Naive thymus-derived CD8-positive, alpha-beta T cell (primary cell): ENCODE measurements at regions not wholly inside any gene's neighbourhood (a gene's known extent, or its start where the extent isn't known, plus 50 kb on each side); places are given as distances from the start of the nearest gene placed in this dataset.

Experiments used
- ATAC-seq, 2 donors: fragments of 150-1000 bp; cut with Tn5 transposase in 1 of 2; sonication (Bioruptor Pico), chemical (Tn5 transposase) in 1 of 2; 1 replicate in 1 of 2; 2 replicates in 1 of 2; pipeline ENCODE4 v1.10.0; 2021; ENCODE audit warnings: mild to moderate bottlenecking in 2 of 2, moderate library complexity in 2 of 2
- POLR2A ChIA-PET: fragments of 350-600 bp; sonication (Branson Sonifier 250); formaldehyde crosslinking; loops from one replicate; lab custom pipeline; 2021; ENCODE audit warnings: antibody characterized with exemption; lab: Charles Lee
- DNase-seq, 10 donors: peaks; one replicate each; pipeline versions ENCODE4 v3.0.0 to v3.0.0-alpha.2; 2020 to 2022
- H3K27ac Mint-ChIP-seq, 10 donors: one replicate each; pipeline ENCODE4 v1.8.0; 2020 to 2022; ENCODE audit warnings: mild to moderate bottlenecking in 10 of 10, mixed read lengths in 10 of 10, moderate library complexity in 4 of 10, inconsistent platforms in 1 of 10
- H3K27me3 Mint-ChIP-seq, 5 donors: one replicate each; pipeline ENCODE4 v1.8.0; 2021 to 2022; ENCODE audit warnings: mixed read lengths in 5 of 5
- H3K36me3 Mint-ChIP-seq, 3 donors: one replicate each; pipeline ENCODE4 v1.8.0; 2020 to 2022; ENCODE audit warnings: mixed read lengths in 3 of 3, mild to moderate bottlenecking in 2 of 3, inconsistent platforms in 1 of 3
- H3K4me1 Mint-ChIP-seq, 4 donors: one replicate each; pipeline ENCODE4 v1.8.0; 2021 to 2022; ENCODE audit warnings: mixed read lengths in 4 of 4
- H3K4me3 Mint-ChIP-seq, 10 donors: one replicate each; pipeline ENCODE4 v1.8.0; 2020 to 2022; ENCODE audit warnings: mild to moderate bottlenecking in 10 of 10, mixed read lengths in 10 of 10, moderate library complexity in 6 of 10, inconsistent platforms in 1 of 10
- H3K9me3 Mint-ChIP-seq, 9 donors: one replicate each; pipeline ENCODE4 v1.8.0; 2020 to 2022; ENCODE audit warnings: mixed read lengths in 9 of 9, mild to moderate bottlenecking in 3 of 9, inconsistent platforms in 1 of 9, moderate library complexity in 1 of 9

DNA sequence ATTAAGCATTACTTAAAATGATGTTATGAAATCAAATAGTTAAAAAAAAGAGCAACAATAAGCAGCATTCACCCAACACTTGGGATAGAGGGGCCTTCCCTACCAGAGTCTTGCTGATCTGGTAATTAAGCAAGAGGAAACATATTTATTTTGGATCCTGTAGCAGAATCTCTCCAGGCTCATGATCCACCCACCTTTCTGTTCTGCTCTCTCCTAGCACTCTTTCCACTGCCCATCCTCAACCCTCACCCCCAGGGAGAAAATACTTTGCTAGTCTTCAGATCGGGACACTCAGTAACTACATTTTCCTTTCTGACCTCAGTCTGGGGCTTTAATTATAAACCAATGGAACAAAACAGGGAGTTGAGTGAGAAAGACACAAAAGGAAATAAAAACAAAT lies 1541.9 kb downstream of the AACS start:
- peaks cover 4 to 14% (median 9%) of the 10 kb centered on the region in 9 donors for H3K9me3 Mint-ChIP-seq
- peaks cover 0 to 2% (median 0%) of the 10 kb centered on the region in 5 donors for H3K27me3 Mint-ChIP-seq
- ATAC-seq: no peak
- POLR2A ChIA-PET: no interaction called here
- no peak for DNase-seq
- H3K36me3 Mint-ChIP-seq: no peaks in the 10 kb centered on the region
- H3K27ac Mint-ChIP-seq: no peak overlapping the region
- H3K4me3 Mint-ChIP-seq: no peak overlapping the region
- H3K4me1 Mint-ChIP-seq: no peaks in the 10 kb centered on the region

DNA sequence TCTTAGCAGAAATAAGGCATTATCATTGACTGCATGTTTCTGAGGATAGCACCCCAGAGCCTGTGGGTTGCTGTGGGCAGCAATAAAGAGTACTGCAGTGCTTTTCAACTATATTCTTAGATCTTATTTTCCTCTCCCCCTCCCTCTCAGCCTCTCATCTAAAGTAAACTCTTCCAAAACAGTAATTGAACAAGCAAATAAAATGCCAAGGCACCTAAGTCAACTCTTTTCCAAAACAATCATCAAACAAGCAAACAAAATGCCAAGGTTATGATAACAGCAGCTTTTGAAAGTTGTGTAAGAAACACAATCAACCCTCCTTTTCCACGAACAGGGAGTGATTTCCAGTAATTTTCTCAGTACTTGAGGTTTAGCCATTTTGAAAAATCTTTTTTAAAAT lies 1542.6 kb downstream of the AACS start:
- DNase-seq: no peak
- no peak overlapping the region for H3K4me3 Mint-ChIP-seq
- ATAC-seq: no peak
- POLR2A ChIA-PET: no interaction called here
- no peaks in the 10 kb centered on the region for H3K4me1 Mint-ChIP-seq
- no peak overlapping the region for H3K27ac Mint-ChIP-seq
- peaks cover 0 to 2% (median 0%) of the 10 kb centered on the region in 5 donors for H3K27me3 Mint-ChIP-seq
- no peaks in the 10 kb centered on the region for H3K36me3 Mint-ChIP-seq
- peaks cover 6 to 17% (median 12%) of the 10 kb centered on the region in 9 donors for H3K9me3 Mint-ChIP-seq

DNA sequence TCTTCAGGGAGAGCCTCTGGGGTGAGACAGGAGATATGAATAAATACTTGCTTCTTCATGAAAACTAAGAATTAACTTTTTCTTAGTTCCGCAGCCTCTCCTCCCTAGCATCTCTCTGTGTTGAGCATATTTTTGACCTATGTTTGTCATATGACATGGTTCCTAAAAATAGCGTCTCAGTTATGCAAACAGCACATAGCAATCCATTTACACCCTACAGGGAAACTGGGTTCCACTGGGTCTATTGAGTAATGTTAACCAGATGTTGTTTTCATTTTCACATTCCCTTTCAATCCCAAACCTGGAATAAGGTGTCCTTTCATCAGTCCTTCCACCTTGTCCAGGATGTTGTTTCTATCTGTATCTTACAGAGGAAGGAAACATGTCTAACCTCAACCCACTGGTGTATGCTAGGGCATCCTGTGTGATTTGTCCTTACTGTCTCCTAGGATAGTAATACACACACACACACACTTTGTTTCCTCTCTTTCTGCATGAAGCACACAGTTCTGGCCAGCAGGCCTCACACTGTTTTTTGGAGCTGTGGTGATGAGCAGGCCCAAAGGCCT lies 1543.5 kb downstream of the AACS start:
- POLR2A ChIA-PET: no interaction called here
- DNase-seq (no peak), ATAC-seq (no peak)
- Mint-ChIP-seq H3K9me3 (peaks cover 6 to 22% (median 16%) of the 10 kb centered on the region in 9 donors), H3K4me1 (no peaks in the 10 kb centered on the region), H3K36me3 (no peaks in the 10 kb centered on the region), H3K27ac (no peak overlapping the region), H3K4me3 (no peak overlapping the region), H3K27me3 (peaks cover 0 to 2% (median 0%) of the 10 kb centered on the region in 5 donors)

DNA sequence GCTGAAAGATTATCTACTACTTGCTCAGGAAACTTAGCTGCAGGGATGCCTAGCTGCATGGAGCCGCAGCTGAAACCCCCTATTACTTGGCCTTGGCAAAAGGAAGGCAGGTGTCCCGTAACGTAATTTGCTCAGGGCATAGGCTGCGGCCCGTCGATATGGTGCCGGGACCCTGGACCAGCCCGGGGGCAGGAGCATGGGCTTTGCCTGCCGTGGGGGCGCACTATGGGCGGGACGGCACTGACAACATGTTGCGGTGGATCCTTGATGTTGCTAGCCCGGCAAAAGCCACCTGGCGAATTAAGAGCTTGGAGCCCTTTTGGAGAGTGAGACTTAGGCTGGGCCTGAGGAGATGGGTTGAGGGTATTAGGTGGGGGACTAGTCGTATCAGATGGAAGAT lies 1551.2 kb downstream of the AACS start:
- Mint-ChIP-seq H3K27ac (no peak overlapping the region), H3K4me1 (no peaks in the 10 kb centered on the region), H3K9me3 (peaks cover 5 to 54% (median 38%) of the 10 kb centered on the region in 9 donors), H3K36me3 (peaks cover 0 to 2% (median 0%) of the 10 kb centered on the region in 3 donors), H3K27me3 (no peaks in the 10 kb centered on the region), H3K4me3 (no peak overlapping the region)
- ATAC-seq: no peak
- no peak for DNase-seq
- POLR2A ChIA-PET: no interaction called here

DNA sequence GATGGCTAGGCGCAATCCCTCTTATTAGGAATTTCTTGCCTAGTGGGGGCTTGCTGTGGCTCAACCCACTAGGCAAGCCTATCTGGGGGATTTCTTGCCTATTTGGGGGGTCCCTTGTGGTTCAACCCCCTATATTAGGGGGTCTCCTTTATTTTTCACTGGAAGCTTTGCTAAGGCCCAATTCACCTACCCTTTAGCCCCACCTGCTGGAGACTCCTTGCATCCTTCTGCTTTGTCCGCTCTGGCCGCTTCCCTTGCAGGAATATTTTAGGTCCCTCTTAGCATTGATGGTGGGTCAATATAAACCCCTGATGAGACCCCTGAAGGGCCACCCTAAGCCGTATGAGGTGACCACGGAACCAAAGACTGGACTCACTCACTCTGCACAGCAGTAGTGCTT lies 1552.1 kb downstream of the AACS start:
- H3K27me3 Mint-ChIP-seq: no peaks in the 10 kb centered on the region
- no peak for DNase-seq
- H3K36me3 Mint-ChIP-seq: peaks cover 0 to 2% (median 0%) of the 10 kb centered on the region in 3 donors
- ATAC-seq: no peak
- H3K4me3 Mint-ChIP-seq: no peak overlapping the region
- H3K9me3 Mint-ChIP-seq: peaks cover 3 to 51% (median 30%) of the 10 kb centered on the region in 9 donors
- POLR2A ChIA-PET: no interaction called here
- no peak overlapping the region for H3K27ac Mint-ChIP-seq
- no peaks in the 10 kb centered on the region for H3K4me1 Mint-ChIP-seq

DNA sequence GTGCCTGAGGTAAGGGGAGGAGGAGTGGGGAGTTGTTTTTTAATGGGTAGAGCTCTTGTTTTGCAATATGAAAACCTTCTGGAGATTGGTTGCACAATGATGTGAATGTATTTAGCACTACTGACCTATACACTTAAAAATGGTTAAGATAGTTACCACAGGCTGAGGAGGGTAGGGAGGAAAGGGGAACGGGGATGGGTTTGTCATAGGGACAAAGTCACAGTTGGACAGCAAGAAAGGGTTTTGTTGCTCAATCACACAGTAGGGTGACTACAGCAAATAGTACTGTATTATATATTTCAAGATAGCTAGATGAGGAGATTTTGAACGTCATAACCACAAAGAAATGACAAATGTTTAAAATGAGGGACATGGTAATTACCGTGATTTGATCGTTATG lies 1562.4 kb downstream of the AACS start:
- peaks cover 0 to 2% (median 0%) of the 10 kb centered on the region in 3 donors for H3K36me3 Mint-ChIP-seq
- DNase-seq (no peak), ATAC-seq (no peak)
- H3K4me1 Mint-ChIP-seq: no peaks in the 10 kb centered on the region
- H3K9me3 Mint-ChIP-seq: peaks cover 0 to 11% (median 3%) of the 10 kb centered on the region in 9 donors
- H3K4me3 Mint-ChIP-seq: no peak overlapping the region
- peaks cover 0 to 9% (median 0%) of the 10 kb centered on the region in 5 donors for H3K27me3 Mint-ChIP-seq
- peak overlapping the region in 1 of 10 donors; percentile 40 for H3K27ac Mint-ChIP-seq
- POLR2A ChIA-PET: no interaction called here

DNA sequence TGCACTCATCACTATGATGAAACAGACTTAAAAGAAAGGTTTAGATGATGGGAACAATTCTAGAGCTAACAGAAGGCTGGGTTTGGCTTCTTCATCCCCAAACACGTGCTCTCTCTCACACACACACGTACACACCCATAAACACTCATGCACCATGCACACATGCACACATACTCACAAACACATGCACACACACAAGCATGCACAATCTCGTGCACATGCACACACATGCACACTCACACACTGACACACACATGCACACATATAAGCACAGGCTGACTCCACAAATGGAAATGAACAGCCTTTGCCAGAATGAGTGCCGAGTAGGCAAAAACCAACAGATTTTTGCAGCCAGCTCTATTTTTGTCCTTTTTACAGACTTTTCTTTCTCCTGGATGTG lies 1571.6 kb downstream of the AACS start:
- DNase-seq (no peak), ATAC-seq (no peak)
- Mint-ChIP-seq H3K27me3 (peaks cover 0 to 3% (median 0%) of the 10 kb centered on the region in 5 donors), H3K9me3 (peaks cover 4 to 40% (median 15%) of the 10 kb centered on the region in 9 donors), H3K4me1 (no peaks in the 10 kb centered on the region), H3K4me3 (no peak overlapping the region), H3K27ac (no peak overlapping the region), H3K36me3 (no peaks in the 10 kb centered on the region)
- POLR2A ChIA-PET: no interaction called here

DNA sequence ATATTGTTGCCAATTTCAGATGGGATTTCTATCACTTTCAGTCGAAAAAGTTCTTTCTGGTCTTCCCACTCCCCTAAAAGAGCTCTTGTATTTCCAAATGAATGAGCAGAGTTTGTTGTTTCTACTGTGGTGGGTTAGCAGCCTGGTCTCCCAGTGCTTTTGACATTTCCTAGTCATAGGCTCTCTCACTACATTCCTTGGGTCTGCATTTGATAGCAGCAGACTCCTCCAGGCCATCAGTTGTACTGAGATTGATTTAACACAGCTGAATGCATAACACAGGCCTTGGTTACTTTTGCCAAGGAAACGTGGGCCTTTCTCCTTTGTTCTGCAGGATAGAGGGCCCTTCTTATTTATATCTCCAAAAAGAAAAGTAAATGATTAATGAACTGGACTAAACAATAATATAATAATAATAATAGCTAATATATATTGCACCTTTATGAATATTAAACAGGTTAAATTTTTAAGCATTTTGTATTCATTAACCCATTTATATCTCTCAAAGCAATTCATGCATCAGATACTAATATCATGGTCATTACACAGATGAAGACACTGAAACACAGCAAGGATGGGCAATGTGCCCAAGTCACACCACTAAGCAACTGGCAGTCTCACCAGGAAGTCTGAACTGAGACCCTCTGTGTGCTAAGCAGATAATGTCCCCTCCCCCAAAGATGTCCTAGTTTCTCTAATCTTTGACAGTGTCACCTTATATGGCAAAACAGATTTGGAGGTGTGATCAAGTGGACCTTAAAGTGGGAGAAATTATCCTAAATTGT lies 1579.2 kb downstream of the AACS start:
- Mint-ChIP-seq H3K4me1 (no peaks in the 10 kb centered on the region), H3K9me3 (peaks cover 4 to 36% (median 10%) of the 10 kb centered on the region in 9 donors), H3K27me3 (peaks cover 0 to 6% (median 0%) of the 10 kb centered on the region in 5 donors), H3K4me3 (no peak overlapping the region), H3K36me3 (no peaks in the 10 kb centered on the region), H3K27ac (no peak overlapping the region)
- DNase-seq (no peak), ATAC-seq (no peak)
- POLR2A ChIA-PET: no interaction called here

DNA sequence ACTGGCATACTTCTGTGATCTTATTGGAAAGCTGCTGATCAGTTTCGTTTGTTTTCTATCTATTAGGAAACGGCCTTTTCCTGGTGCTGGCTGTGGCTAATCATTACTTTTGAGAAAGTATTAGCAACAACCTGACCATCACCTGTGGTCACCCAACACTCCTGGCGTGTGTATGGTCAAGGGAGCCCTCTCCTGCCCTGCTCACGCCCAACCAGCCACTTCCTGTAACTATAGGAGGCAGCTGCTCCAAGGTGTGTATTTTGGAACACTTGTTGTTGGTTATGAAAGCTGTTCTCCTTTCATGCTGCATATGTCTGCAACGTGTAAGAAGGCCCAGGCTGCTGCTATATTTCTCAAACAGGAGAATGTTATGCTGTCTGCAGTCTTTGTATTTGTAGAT lies 1582.8 kb downstream of the AACS start:
- Mint-ChIP-seq H3K4me1 (no peaks in the 10 kb centered on the region), H3K36me3 (no peaks in the 10 kb centered on the region), H3K27ac (no peak overlapping the region), H3K9me3 (peaks cover 0 to 16% (median 0%) of the 10 kb centered on the region in 9 donors), H3K4me3 (no peak overlapping the region), H3K27me3 (peaks cover 0 to 2% (median 0%) of the 10 kb centered on the region in 5 donors)
- ATAC-seq: no peak
- DNase-seq: no peak
- POLR2A ChIA-PET: interaction anchor here (0.6 kb wide), 1 partner anchor 730 kb away, joined by 5 read pairs; no protein-coding TSS in a partner anchor

DNA sequence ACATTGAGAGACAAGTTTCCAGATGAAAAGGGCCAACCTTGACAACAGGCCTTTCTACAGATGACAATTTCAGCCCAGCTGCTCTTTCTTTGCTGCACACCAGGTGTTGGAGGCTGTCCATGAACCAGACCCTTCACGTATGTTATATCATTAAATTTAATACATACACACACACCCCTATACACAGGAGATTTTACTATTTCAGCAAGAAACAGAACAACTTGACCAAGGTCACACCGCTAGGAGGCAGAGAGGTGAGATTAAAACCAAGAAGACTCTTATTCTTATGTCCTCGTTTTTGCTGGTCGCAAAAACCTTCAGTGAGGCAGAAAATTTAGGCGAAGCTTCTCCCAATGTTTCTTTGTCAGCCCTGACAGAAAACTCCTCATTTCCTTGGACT lies 1585.9 kb downstream of the AACS start:
- Mint-ChIP-seq H3K36me3 (no peaks in the 10 kb centered on the region), H3K4me1 (no peaks in the 10 kb centered on the region), H3K27me3 (no peaks in the 10 kb centered on the region), H3K9me3 (peaks cover 0 to 3% (median 2%) of the 10 kb centered on the region in 9 donors), H3K27ac (no peak overlapping the region), H3K4me3 (no peak overlapping the region)
- POLR2A ChIA-PET: no interaction called here
- no peak for DNase-seq
- ATAC-seq: no peak

DNA sequence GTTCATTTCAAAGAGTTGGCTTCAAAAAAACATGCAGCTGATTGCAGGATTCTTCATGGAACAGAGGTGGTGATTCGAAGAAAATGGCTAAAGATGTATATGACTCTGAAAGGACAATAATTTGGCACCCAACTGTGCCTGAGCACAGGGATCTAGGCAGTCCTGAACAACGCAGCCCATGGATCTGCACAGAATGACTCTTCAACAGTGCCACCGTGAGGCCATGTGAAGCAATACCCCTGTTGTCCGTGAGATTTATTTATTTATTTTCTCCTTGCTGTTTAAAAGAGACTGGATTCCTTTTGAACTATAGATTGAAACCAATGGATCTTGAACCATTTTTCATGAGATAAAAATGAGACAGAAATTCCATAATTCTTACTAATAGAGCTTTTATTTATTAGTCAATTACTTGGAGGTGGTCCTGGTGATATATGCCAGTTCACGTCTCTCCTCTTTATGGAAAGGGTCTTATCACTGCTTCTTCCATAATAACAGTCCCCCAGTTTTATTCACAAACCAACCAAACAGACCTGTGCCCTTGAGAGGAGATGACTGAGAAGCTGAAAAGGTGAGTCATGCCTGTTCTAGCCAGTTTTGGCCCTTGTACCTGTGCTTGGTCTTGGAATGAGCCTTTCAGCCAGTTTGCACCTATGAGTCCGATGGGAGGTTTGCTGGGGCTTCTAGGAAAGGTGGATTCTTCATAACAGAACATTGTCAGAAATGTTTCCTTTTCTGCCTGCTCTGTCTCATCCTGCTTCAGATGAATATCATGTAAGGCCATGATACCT lies 1598.3 kb downstream of the AACS start:
- Mint-ChIP-seq H3K4me3 (no peak overlapping the region), H3K27ac (no peak overlapping the region), H3K9me3 (peaks cover 6 to 43% (median 21%) of the 10 kb centered on the region in 9 donors), H3K36me3 (peaks cover 0 to 8% (median 0%) of the 10 kb centered on the region in 3 donors), H3K27me3 (peaks cover 0 to 16% (median 0%) of the 10 kb centered on the region in 5 donors), H3K4me1 (no peaks in the 10 kb centered on the region)
- DNase-seq (no peak), ATAC-seq (no peak)
- POLR2A ChIA-PET: no interaction called here

DNA sequence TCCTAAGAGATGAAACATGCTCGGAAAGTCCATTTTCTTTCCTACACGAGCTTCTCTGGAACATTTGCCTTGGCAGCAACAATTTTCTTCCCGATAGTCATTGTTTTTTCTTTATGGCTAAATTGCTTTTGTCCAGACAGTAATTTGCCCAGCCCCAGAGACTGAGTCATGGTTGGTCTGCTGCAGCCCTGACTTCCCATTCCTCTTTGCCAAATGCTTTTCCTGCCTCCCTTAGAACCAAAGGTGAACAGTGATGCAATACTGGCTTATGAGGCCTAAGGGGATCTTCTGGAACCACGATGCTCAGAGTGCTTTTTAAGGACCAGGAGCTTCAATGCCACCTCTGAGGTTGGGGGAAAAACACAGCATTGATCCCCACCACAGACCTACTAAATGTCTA lies 1599.6 kb upstream of the TMEM132C start:
- no peak overlapping the region for H3K4me3 Mint-ChIP-seq
- H3K9me3 Mint-ChIP-seq: peaks cover 3 to 17% (median 9%) of the 10 kb centered on the region in 9 donors
- no peak overlapping the region for H3K27ac Mint-ChIP-seq
- DNase-seq: no peak
- no peaks in the 10 kb centered on the region for H3K27me3 Mint-ChIP-seq
- no peaks in the 10 kb centered on the region for H3K4me1 Mint-ChIP-seq
- H3K36me3 Mint-ChIP-seq: peaks cover 0 to 1% (median 0%) of the 10 kb centered on the region in 3 donors
- POLR2A ChIA-PET: no interaction called here
- no peak for ATAC-seq

DNA sequence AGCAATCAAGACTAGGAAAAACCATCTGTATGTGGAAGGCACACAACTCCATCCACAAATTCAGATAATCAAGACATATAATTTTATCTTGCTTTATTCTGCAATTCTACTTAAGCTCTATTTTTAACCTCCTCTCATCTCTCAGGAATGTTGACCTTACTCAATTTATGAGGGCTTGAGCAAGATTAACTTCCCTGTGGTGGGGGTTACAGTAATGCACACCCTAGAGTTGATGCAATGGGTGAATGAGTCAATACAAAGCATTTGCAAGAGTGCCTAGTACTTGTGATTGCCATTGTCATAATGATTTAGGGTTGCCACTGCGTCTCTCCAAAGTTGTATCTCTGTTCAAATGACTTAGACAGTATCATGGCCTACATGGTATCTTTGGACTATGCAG lies 1598.4 kb upstream of the TMEM132C start:
- no peak overlapping the region for H3K4me3 Mint-ChIP-seq
- DNase-seq: no peak
- H3K27ac Mint-ChIP-seq: no peak overlapping the region
- H3K4me1 Mint-ChIP-seq: no peaks in the 10 kb centered on the region
- POLR2A ChIA-PET: no interaction called here
- no peaks in the 10 kb centered on the region for H3K36me3 Mint-ChIP-seq
- peaks cover 0 to 17% (median 3%) of the 10 kb centered on the region in 9 donors for H3K9me3 Mint-ChIP-seq
- H3K27me3 Mint-ChIP-seq: no peaks in the 10 kb centered on the region
- no peak for ATAC-seq
